Ovary (tissue), 7 donors: ENCODE measurements at regions not wholly inside any gene's neighbourhood (a gene's known extent, or its start where the extent isn't known, plus 50 kb on each side); places are given as distances from the start of the nearest gene placed in this dataset.

Experiments
- DNase-seq, 5 donors: peaks; one replicate each; pipeline ENCODE4 v3.0.0-alpha.2; 2019 to 2020
- H3K27ac ChIP-seq, 2 donors: fragments of 200-600 bp; one replicate each; pipeline versions ENCODE4 v1.5.1 to v1.8.0; 2019 to 2022
- H3K27me3 ChIP-seq: fragments of 200-600 bp; one replicate; pipeline ENCODE4 v1.8.0; 2022
- H3K36me3 ChIP-seq: fragments of 200-600 bp; sonication (generic); one replicate; pipeline ENCODE4 v1.5.1; 2019
- H3K4me1 ChIP-seq: one replicate; pipeline ENCODE4 v1.8.1; 2013; ENCODE audit warnings: mild to moderate bottlenecking, moderate library complexity; ENCODE audit not compliant: insufficient read depth
- H3K4me3 ChIP-seq: fragments of 200-600 bp; sonication (generic); one replicate; pipeline ENCODE4 v1.5.1; 2017
- H3K9me3 ChIP-seq, 2 donors: fragments of 200-600 bp in 1 of 2; sonication (generic) in 1 of 2; one replicate each; pipeline versions ENCODE4 v1.5.1 to v1.8.1; 2013 to 2019; ENCODE audit warnings: mild to moderate bottlenecking in 1 of 2, moderate library complexity in 1 of 2
- EP300 ChIP-seq: sonication (generic); formaldehyde crosslinking; IDR thresholded peaks from one replicate; pipeline ENCODE4 v1.6.1; 2017; ENCODE audit warnings: antibody characterized with exemption
- POLR2A ChIP-seq: fragments of 450-650 bp; IDR thresholded peaks from one replicate; pipeline ENCODE4 v1.6.1; 2017; ENCODE audit warnings: antibody characterized with exemption, mild to moderate bottlenecking, moderate library complexity
- WGBS, 3 donors: extraction: QIAGEN DNeasy Blood & Tissue Kit in 1 of 3; methylation state at CpG; one replicate each; pipeline versions ENCODE4 v1.1.5 to v1.1.7; 2013 to 2017; 5-methylcytosine and 5-hydroxymethylcytosine counted together
- intact Hi-C, 4 donors: fragments of 100-400 bp; cut with DNase I; formaldehyde crosslinking; loops; one replicate each; pipeline versions ENCODE4 v1.11.0 to v1.15.1; 2022 to 2023
- TF ChIP-seq, protein P1 (sequence below), 3 donors: fragments of 450-650 bp in 2 of 3; fragments of 200-600 bp in 1 of 3; IDR thresholded peaks; one replicate each; pipeline versions ENCODE4 v1.5.1 to v1.8.0; 2016 to 2022; ENCODE audit warnings: antibody characterized with exemption in 3 of 3, mild to moderate bottlenecking in 1 of 3
- donor health status: DM: no; HTN: no; CAD: no; lungs with moderate emphysema.
- donor health status: DM: no; HTN: no; CAD: no.
- donor health status: Bipolar disorder and iron deficiency.
- donor health status: DM: no; HTN: no; CAD: no.
- donor health status: DM: yes; HTN: yes; CAD: no.

- Histone ChIP-seq H3K27ac (no peak overlapping the region), H3K4me3 (no peak overlapping the region), H3K9me3 (no peaks in the 10 kb centered on the region), H3K27me3 (no peaks in the 10 kb centered on the region), H3K4me1 (no peaks in the 10 kb centered on the region), H3K36me3 (no peaks in the 10 kb centered on the region)
- TF ChIP-seq POLR2A (no peak), EP300 (no peak)
- TF ChIP-seq, protein P1, sequence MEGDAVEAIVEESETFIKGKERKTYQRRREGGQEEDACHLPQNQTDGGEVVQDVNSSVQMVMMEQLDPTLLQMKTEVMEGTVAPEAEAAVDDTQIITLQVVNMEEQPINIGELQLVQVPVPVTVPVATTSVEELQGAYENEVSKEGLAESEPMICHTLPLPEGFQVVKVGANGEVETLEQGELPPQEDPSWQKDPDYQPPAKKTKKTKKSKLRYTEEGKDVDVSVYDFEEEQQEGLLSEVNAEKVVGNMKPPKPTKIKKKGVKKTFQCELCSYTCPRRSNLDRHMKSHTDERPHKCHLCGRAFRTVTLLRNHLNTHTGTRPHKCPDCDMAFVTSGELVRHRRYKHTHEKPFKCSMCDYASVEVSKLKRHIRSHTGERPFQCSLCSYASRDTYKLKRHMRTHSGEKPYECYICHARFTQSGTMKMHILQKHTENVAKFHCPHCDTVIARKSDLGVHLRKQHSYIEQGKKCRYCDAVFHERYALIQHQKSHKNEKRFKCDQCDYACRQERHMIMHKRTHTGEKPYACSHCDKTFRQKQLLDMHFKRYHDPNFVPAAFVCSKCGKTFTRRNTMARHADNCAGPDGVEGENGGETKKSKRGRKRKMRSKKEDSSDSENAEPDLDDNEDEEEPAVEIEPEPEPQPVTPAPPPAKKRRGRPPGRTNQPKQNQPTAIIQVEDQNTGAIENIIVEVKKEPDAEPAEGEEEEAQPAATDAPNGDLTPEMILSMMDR (IDR thresholded peaks at IDR 0.05) = no peak
- 84 to 88% (median 84%) methylated on average over 4 of the region's 4 CpGs for WGBS, 3 donors
- intact Hi-C loops = no loop called here
- DNase-seq = no peak
Observed at GRCh38 chr15:61282661-61283060, 53.6 kb upstream of the RORA start.

DNA sequence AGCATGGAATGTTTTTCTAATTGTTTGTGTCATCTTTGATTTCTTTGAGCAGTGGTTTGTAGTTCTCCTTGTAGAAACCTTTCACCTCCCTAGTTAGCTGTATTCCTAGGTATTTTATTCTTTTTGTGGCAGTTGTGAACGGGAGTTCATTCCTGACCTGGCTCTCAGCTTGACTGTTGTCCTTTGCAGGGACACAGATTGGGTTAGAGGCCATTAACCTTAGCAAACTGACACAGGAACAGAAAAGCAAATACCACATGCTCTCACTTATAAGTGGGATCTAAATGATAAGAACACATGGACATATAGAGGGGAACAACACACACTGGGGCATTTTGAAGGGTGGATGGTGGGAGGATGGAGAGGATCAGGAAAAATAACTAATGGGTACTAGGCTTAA lies 52.2 kb upstream of the RORA start:
- no peak overlapping the region for H3K27ac ChIP-seq
- no peaks in the 10 kb centered on the region for H3K4me1 ChIP-seq
- TF ChIP-seq, protein P1 (IDR thresholded peaks at IDR 0.05) = no peak
- TF ChIP-seq EP300 (no peak), POLR2A (no peak)
- H3K36me3 ChIP-seq = no peaks in the 10 kb centered on the region
- H3K4me3 ChIP-seq = no peak overlapping the region
- intact Hi-C loops = no loop called here
- 63 to 76% (median 75%) methylated on average over 1 of the region's 1 CpG for WGBS, 3 donors
- DNase-seq = no peak
- no peaks in the 10 kb centered on the region for H3K9me3 ChIP-seq
- H3K27me3 ChIP-seq = no peaks in the 10 kb centered on the region
